GM23338 (cell line): ENCODE measurements at regions not wholly inside any gene's neighbourhood (a gene's known extent, or its start where the extent isn't known, plus 50 kb on each side); places are given as distances from the start of the nearest gene placed in this dataset.

Experiments
- ATAC-seq: fragments of 200-7000 bp; cut with Tn5 transposase; 3 replicates; pipeline ENCODE4 v1.9.1; 2020
- DNase-seq: peaks from one replicate; pipeline ENCODE4 v3.0.0-alpha.2; 2015; ENCODE audit warnings: low spot score
- H2AFZ ChIP-seq: fragments of 200-600 bp; sonication (generic); 2 replicates; pipeline ENCODE4 v1.8.0; 2016; ENCODE audit warnings: antibody characterized with exemption, mild to moderate bottlenecking, moderate library complexity
- H3F3A ChIP-seq: fragments of 200-600 bp; sonication (generic); replicated peaks from 2 replicates; pipeline ENCODE4 v1.8.0; 2017; ENCODE audit warnings: antibody characterized with exemption, mixed run types, low read depth
- H3K27ac ChIP-seq: fragments of 200-600 bp; sonication (generic); 2 replicates; pipeline ENCODE4 v1.6.1; 2016; ENCODE audit warnings: low read depth
- H3K27me3 ChIP-seq: fragments of 200-600 bp; sonication (generic); 2 replicates; pipeline ENCODE4 v1.8.0; 2016; ENCODE audit warnings: mild to moderate bottlenecking, mixed run types, moderate library complexity; ENCODE audit not compliant: insufficient read depth
- H3K36me3 ChIP-seq: fragments of 200-600 bp; sonication (generic); 2 replicates; pipeline ENCODE4 v1.8.0; 2016; ENCODE audit warnings: mild to moderate bottlenecking; ENCODE audit not compliant: insufficient read depth
- H3K4me1 ChIP-seq: fragments of 200-600 bp; sonication (generic); 2 replicates; pipeline ENCODE4 v1.8.0; 2016; ENCODE audit warnings: mild to moderate bottlenecking, moderate library complexity; ENCODE audit not compliant: insufficient read depth
- H3K4me2 ChIP-seq: fragments of 200-600 bp; sonication (generic); 2 replicates; pipeline ENCODE4 v1.7.1; 2017; ENCODE audit warnings: mixed run types
- H3K4me3 ChIP-seq: fragments of 200-600 bp; sonication (generic); 2 replicates; pipeline ENCODE4 v1.6.1; 2016; ENCODE audit warnings: mixed run types
- H3K79me2 ChIP-seq: fragments of 200-600 bp; sonication (generic); replicated peaks from 2 replicates; pipeline ENCODE4 v1.8.0; 2017; ENCODE audit warnings: mild to moderate bottlenecking; ENCODE audit not compliant: insufficient read depth
- H3K9me2 ChIP-seq: fragments of 200-600 bp; sonication (generic); 2 replicates; pipeline ENCODE4 v1.8.0; 2017; ENCODE audit not compliant: insufficient read depth
- H4K20me1 ChIP-seq: fragments of 200-600 bp; sonication (generic); replicated peaks from 2 replicates; pipeline ENCODE4 v1.8.0; 2017; ENCODE audit warnings: mild to moderate bottlenecking; ENCODE audit not compliant: insufficient read depth
- H3K27ac Mint-ChIP-seq: 2 replicates; pipeline ENCODE4 v1.8.0; 2020; ENCODE audit warnings: inconsistent platforms, mild to moderate bottlenecking, moderate library complexity, mixed read lengths
- H3K27me3 Mint-ChIP-seq: 3 replicates; pipeline ENCODE4 v1.8.0; 2022; ENCODE audit warnings: low read depth, mild to moderate bottlenecking, moderate library complexity, mixed read lengths, inconsistent platforms; ENCODE audit not compliant: insufficient read depth, poor library complexity
- H3K36me3 Mint-ChIP-seq: 3 replicates; pipeline ENCODE4 v1.8.0; 2021; ENCODE audit warnings: low read depth, mild to moderate bottlenecking, inconsistent platforms, moderate library complexity, mixed read lengths
- H3K4me1 Mint-ChIP-seq: 3 replicates; pipeline ENCODE4 v1.8.0; 2020; ENCODE audit warnings: mild to moderate bottlenecking, inconsistent platforms, mixed read lengths
- H3K4me3 Mint-ChIP-seq: 3 replicates; pipeline ENCODE4 v1.8.0; 2021; ENCODE audit warnings: moderate library complexity, mild to moderate bottlenecking, inconsistent platforms, mixed read lengths
- H3K9me3 Mint-ChIP-seq: 3 replicates; pipeline ENCODE4 v1.8.0; 2020; ENCODE audit warnings: moderate library complexity, mild to moderate bottlenecking, inconsistent platforms, mixed read lengths
- CREB1 ChIP-seq: fragments of 250-450 bp; sonication (Bioruptor Pico); IDR thresholded peaks from 2 replicates; pipeline ENCODE4 v1.5.0; 2020; ENCODE audit warnings: low read depth, mild to moderate bottlenecking, moderate library complexity
- EZH2 ChIP-seq: fragments of 200-600 bp; sonication (generic); IDR thresholded peaks from one replicate; pipeline ENCODE4 v1.8.0; 2017; ENCODE audit warnings: antibody characterized with exemption, mild to moderate bottlenecking, low read depth; ENCODE audit not compliant: unreplicated experiment
- POLR2AphosphoS5 ChIP-seq: IDR thresholded peaks from 2 replicates; pipeline ENCODE4 v1.6.1; 2016; ENCODE audit warnings: antibody characterized with exemption, low read depth
- STAT1 ChIP-seq: IDR thresholded peaks from one replicate; pipeline ENCODE4 v1.6.1; 2016; ENCODE audit warnings: antibody characterized with exemption; ENCODE audit not compliant: unreplicated experiment
- ZNF114 ChIP-seq: fragments of 250-450 bp; sonication (Bioruptor Pico); IDR thresholded peaks from 2 replicates; pipeline ENCODE4 v1.5.0; 2020; ENCODE audit warnings: mild to moderate bottlenecking, moderate library complexity
- ZNF331 ChIP-seq: fragments of 250-450 bp; sonication (Bioruptor Pico); IDR thresholded peaks from 2 replicates; pipeline ENCODE4 v1.5.0; 2020; ENCODE audit warnings: low read depth, mild to moderate bottlenecking, moderate library complexity
- TF ChIP-seq, protein P1 (sequence below): IDR thresholded peaks from 2 replicates; pipeline ENCODE4 v1.6.1; 2016; ENCODE audit warnings: antibody characterized with exemption
- TF ChIP-seq, protein P2 (sequence below): fragments of 250-450 bp; sonication (Bioruptor Pico); IDR thresholded peaks from 2 replicates; pipeline ENCODE4 v1.5.0; 2020; ENCODE audit warnings: mild to moderate bottlenecking, moderate library complexity

GRCh38 chr12:124459852-124460645 is 107.4 kb downstream of the NCOR2 start:
- no peak for DNase-seq
- Histone ChIP-seq H3K4me2 (no peak overlapping the region), H3K27ac (no peak overlapping the region), H3K27me3 (no peaks in the 10 kb centered on the region), H3K9me2 (no peaks in the 10 kb centered on the region), H3F3A (no peaks in the 10 kb centered on the region), H3K36me3 (no peaks in the 10 kb centered on the region; the same call in 1 of the 2 replicates), H3K4me3 (no peak overlapping the region), H2AFZ (no peak overlapping the region), H4K20me1 (peaks cover 12% of the 10 kb centered on the region), H3K79me2 (peaks cover 12% of the 10 kb centered on the region), H3K4me1 (peaks cover 5% of the 10 kb centered on the region; the same call in 1 of the 2 replicates)
- no peak for TF ChIP-seq EZH2
- TF ChIP-seq POLR2AphosphoS5: no peak
- TF ChIP-seq STAT1: no peak
- no peak for TF ChIP-seq ZNF331 (CRISPR knock-in tag)
- no peak for TF ChIP-seq CREB1 (CRISPR knock-in tag)
- TF ChIP-seq, protein P1, sequence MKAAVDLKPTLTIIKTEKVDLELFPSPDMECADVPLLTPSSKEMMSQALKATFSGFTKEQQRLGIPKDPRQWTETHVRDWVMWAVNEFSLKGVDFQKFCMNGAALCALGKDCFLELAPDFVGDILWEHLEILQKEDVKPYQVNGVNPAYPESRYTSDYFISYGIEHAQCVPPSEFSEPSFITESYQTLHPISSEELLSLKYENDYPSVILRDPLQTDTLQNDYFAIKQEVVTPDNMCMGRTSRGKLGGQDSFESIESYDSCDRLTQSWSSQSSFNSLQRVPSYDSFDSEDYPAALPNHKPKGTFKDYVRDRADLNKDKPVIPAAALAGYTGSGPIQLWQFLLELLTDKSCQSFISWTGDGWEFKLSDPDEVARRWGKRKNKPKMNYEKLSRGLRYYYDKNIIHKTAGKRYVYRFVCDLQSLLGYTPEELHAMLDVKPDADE: no peak
- TF ChIP-seq, protein P2, sequence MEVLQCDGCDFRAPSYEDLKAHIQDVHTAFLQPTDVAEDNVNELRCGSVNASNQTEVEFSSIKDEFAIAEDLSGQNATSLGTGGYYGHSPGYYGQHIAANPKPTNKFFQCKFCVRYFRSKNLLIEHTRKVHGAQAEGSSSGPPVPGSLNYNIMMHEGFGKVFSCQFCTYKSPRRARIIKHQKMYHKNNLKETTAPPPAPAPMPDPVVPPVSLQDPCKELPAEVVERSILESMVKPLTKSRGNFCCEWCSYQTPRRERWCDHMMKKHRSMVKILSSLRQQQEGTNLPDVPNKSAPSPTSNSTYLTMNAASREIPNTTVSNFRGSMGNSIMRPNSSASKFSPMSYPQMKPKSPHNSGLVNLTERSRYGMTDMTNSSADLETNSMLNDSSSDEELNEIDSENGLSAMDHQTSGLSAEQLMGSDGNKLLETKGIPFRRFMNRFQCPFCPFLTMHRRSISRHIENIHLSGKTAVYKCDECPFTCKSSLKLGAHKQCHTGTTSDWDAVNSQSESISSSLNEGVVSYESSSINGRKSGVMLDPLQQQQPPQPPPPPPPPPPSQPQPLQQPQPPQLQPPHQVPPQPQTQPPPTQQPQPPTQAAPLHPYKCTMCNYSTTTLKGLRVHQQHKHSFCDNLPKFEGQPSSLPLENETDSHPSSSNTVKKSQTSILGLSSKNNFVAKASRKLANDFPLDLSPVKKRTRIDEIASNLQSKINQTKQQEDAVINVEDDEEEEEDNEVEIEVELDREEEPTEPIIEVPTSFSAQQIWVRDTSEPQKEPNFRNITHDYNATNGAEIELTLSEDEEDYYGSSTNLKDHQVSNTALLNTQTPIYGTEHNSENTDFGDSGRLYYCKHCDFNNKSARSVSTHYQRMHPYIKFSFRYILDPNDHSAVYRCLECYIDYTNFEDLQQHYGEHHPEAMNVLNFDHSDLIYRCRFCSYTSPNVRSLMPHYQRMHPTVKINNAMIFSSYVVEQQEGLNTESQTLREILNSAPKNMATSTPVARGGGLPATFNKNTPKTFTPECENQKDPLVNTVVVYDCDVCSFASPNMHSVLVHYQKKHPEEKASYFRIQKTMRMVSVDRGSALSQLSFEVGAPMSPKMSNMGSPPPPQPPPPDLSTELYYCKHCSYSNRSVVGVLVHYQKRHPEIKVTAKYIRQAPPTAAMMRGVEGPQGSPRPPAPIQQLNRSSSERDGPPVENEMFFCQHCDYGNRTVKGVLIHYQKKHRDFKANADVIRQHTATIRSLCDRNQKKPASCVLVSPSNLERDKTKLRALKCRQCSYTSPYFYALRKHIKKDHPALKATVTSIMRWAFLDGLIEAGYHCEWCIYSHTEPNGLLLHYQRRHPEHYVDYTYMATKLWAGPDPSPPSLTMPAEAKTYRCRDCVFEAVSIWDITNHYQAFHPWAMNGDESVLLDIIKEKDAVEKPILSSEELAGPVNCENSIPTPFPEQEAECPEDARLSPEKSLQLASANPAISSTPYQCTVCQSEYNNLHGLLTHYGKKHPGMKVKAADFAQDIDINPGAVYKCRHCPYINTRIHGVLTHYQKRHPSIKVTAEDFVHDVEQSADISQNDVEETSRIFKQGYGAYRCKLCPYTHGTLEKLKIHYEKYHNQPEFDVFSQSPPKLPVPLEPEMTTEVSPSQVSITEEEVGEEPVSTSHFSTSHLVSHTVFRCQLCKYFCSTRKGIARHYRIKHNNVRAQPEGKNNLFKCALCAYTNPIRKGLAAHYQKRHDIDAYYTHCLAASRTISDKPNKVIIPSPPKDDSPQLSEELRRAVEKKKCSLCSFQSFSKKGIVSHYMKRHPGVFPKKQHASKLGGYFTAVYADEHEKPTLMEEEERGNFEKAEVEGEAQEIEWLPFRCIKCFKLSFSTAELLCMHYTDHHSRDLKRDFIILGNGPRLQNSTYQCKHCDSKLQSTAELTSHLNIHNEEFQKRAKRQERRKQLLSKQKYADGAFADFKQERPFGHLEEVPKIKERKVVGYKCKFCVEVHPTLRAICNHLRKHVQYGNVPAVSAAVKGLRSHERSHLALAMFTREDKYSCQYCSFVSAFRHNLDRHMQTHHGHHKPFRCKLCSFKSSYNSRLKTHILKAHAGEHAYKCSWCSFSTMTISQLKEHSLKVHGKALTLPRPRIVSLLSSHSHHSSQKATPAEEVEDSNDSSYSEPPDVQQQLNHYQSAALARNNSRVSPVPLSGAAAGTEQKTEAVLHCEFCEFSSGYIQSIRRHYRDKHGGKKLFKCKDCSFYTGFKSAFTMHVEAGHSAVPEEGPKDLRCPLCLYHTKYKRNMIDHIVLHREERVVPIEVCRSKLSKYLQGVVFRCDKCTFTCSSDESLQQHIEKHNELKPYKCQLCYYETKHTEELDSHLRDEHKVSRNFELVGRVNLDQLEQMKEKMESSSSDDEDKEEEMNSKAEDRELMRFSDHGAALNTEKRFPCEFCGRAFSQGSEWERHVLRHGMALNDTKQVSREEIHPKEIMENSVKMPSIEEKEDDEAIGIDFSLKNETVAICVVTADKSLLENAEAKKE (CRISPR knock-in tag): no peak
- TF ChIP-seq ZNF114 (CRISPR knock-in tag): no peak
- no peak for ATAC-seq
- Mint-ChIP-seq H3K36me3 (peaks cover 45% of the 10 kb centered on the region), H3K4me3 (no peak overlapping the region), H3K4me1 (peaks cover 12% of the 10 kb centered on the region), H3K27me3 (peaks cover 24% of the 10 kb centered on the region), H3K27ac (no peak overlapping the region), H3K9me3 (peaks cover 7% of the 10 kb centered on the region; the same call in 2 of the 3 replicates)
